ENCODE measurements at regions not wholly inside any gene's neighbourhood (a gene's known extent, or its start where the extent isn't known, plus 50 kb on each side); places are given as distances from the start of the nearest gene placed in this dataset.
"Not testable (repeated sequence)": the region's sequence is repeated elsewhere in the genome, so short reads cannot be mapped to it uniquely, and the experiment has no call there.

DNA sequence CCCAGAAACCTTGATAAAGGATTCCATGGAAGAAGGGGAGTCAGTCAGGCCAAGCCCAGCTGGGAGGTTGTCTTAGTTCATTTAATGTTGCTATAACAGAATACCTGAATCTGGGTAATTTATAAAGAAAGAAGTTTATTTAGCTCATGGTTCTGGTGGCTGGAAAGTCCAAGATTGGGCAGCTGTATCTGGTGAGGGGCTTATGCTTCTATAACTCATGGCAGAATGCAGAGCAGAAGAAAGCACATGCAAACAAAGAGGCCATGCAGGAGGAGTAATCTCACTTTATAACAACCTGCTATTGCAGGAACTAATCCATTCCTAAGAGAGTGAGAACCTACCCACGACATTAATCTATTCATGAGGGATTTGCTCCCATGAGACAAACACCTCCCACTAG lies 54.2 kb upstream of the ANKRD1 start:
- no peak for DNase-seq

DNA sequence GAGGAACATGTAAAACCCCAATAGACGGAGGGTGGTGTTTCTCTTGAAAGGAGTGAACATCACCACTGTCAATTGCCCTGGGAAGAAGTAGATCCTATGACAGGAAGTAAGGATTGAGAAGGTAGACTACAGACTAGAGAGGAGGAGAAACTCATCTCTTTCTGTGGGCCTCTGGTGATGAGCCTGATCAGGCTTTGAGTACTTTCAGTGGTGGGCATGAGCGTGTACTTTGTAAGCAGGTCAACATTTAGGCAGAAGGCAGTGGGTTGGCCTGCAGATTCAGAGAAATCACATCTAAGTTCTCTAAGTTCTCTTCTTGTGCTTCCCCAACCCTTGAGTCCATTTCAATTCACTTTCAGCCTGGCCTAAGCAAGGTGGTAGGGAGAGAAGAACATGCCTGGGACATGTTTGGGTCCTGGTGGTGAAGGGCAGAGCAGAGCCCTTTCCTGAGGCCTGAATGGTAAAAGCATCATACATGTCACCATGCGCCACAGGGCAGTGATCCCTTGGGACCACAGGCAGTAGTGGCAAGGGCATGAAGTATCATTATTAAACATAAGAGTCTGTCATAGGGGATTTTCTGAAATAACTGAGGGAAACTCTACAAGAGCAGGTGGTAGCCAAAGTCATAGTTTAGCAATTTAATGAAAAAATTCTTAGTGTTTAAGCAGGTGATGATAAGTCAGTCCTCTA lies 56.4 kb upstream of the ANKRD1 start:
- no peak for DNase-seq

DNA sequence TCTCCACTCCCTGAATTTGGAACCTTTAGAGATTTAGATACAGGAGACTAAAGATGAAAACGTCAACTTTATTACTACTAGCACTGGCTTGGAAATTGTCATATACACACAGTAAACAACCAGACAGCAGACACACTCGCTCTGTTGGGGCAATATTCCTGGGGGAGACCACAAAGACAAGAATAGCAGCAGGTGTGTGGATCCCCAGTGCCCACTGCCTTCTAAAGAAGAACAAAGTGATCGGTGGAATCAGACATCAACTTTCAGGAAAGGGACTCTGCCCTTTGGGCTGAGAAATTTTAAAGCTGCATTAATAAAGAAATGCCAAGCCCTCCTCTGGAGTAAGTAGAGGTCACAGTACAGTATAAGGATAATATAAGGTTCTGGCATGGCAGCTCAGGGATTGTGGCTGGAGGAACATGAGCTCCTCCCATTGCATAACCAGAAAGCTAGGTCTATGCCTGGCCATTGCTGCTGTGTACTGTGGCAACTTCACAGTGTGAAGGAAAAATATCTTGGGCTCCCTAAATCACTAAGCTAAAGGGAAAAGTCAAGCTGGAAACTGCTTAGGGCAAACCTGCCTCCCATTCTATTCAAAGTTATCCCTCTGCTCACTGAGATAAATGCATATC lies 57.1 kb upstream of the ANKRD1 start:
- no peak for DNase-seq

DNA sequence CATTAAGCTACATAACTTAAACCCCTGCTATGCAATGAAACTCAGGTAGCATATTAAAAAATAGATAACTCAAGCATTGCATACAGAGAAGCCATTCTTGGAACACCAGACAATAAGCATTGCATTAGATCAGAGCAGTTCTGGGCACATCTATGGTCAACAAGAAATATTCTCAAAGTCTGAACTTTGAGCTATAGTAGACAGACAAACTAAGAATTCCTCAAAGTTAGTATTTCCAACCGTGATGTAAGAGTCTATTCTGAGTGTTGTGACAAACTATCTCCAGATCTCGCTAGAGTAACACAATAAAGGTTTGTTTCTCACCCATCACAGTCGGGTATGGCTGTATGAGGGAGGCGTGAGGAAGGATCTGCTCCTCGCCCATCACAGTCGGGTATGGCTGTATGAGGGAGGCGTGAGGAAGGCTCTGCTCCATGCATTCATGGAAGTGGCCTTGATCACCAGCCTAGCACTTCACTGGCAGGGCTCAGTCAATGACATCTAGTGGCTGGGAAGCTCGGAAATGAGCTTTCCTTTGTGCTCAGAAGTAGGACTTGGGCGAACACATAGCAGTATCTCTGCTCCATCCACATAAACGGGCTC lies 61.6 kb upstream of the ANKRD1 start:
- no peak for DNase-seq

DNA sequence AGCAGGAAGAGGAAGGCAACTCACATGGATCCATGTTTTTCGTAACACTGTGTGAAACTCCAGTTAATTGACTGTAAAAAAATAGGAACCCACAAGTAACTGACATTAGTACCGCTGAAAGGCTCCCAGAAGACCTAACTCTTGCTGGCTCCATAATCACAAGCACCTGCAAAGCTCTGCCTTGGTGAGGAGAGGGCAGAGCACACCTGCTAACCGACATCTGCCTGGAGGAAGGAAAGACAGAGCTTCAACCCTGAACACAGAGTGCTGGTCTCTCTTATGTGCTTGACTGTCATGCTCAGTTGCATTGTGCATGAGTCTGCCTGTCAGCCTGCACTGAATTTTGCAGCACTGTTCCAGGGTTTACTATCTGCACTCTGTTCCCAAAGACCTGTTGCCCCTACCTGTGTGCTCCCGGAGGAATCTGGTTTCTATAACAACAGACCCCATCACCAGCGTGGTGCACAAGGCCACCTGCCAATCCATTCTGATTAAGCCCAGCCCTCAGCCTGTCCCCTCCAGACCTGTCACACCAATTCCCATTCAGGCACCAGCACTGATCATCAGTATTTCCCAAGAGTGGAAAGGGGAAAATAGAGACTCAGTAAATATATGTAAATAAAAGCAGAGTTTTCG lies 63.1 kb upstream of the ANKRD1 start:
- DNase-seq: no peak

DNA sequence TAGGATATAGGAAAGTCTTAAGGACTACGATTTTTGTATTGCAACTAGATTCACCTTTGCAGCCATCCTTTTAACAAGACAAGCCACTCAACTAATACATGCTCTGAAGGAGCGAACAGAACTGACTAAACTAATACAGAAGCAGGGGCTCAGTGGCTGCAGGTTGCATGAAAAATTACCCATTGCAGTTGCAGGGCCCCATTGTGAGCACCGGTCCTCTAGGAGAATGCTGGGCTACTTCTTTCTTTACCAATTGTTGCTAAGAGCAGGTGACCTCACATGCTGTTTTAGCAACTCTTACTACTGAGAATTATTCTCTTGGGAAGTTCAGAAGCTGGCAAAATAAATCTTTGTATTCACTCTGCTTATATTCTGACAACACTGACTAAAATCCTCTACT lies 64.0 kb upstream of the ANKRD1 start:
- DNase-seq: no peak

DNA sequence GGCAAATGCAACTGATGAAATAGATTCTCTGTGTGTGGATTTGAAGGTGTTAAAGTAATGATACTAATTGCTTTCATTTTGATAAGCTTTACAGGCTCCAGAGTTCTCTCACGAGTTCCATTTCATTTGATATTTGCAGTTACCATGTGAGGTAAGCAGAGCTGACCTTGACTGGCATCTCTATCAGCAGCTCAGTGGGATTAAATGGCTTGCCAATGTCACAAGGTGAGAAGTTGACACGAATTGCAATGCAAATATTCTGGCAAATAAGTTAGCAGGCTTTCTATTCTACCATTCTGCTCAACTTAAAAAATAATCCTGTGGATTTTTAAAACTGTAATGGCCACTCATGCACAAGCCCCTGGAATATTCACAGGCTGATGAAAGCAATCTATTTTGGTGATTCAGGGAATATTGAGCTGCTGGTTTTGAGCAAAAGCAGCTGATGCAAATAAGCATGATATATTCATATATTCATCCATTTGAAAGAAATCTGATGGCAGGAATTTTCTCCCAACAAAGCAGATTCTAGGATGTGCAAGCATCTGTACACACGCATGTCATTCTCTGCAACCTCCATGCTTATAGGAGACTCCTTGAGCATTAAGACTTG lies 64.5 kb upstream of the ANKRD1 start:
- no peak for DNase-seq

DNA sequence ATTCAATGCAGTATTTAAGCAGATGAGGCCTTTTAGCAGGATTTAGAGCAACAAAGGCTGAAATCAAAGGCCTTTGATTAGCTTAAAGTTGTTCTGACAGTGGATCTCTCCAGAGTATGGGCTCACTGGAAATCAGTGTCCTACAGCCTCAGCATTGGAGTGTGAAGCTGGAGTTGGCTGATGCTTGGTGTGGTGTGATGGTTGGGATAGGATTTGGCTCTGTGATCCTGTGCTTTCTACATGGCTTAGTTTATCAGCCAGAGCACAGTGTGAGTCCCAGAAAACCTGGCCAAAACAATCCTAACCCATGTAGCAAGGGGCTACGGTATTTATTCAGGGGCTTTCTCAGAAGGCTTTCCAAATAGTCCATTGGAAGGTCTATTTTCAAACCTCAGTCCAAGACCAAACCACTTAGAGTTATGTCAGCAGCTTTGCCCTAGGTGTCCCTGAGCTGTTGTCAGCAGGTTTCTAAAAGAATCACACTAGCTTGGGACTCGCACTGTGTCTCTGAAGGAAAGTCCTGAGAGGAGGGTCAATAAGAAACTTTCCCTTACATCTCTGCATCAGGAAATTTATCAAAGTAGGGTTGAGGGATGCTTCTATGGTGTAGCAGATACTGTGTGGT lies 65.4 kb upstream of the ANKRD1 start:
- DNase-seq: no peak

DNA sequence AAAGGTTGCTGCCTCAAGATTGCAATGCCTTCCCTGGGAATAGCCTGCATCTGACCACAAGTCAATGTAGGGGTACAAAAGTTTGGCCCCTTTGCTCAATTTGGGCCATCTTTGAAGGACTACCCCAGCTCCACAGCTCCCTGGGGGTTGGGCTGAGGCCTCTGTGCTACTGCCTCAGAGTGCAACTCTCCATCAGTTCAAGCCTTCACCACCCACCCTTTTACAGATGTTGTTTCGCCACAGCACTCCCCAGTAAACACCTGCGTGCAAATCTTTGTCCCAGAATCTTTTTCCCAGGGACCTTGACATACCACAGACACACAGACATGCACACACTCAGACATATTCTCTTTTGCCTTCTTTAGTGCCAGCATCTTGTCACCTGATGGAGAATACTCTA lies 66.0 kb upstream of the ANKRD1 start:
- no peak for DNase-seq

DNA sequence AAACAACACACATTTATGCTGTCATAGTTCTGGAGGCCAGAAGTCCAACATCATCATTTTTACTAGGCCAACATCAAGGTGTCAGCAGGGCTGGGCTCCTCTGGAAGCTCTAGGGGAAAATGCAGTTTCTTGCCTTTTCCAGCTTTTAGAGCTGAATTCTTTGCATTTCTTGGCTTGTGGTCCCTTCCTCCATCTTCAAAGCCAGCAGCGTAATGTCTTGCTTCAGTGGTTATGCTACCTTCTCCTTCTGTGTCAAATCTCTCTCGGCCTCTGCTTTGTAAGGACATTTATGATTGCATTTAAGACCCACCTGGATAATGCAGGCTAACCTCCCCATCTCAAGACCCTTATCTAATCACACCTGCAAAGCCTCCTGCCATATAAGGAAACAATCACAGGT lies 66.5 kb upstream of the ANKRD1 start:
- DNase-seq: no peak

DNA sequence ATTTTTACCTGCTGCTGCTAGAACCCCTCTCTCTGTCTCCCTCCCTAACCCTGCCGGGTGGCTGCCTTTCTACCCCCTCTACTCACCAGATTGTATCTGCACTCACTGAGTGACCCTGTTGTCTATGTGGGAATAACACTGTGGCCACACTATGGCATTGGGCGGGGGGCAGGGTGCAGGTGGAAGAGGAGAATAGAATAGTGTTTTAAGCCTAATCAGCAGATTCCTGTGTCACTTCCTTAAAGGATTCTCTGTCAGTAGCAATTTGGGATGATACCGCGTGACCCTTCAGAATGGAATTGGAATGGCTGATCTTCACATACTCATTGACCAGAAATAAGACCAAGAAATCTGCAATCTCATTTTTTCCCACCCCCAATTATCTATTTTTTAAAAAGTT lies 67.1 kb upstream of the ANKRD1 start:
- no peak for DNase-seq

DNA sequence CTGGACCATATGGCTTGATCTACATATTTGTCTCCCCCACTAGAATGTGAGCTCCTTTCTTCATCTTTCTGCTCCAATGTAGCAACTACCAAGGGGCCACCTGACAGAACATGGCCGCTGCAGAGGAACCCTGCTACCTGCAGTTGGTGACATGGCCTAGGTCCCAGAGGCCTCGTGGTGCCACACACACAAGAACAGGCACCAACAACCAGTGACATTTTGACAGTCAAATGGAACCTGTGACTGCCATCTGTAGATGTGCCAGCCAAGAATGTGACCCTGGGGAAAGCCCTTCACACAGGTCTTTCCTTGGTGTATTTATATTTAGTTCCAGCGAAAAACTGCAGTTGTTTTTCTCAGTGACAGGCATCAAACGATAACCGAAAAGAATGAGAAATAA lies 67.9 kb upstream of the ANKRD1 start:
- no peak for DNase-seq

DNA sequence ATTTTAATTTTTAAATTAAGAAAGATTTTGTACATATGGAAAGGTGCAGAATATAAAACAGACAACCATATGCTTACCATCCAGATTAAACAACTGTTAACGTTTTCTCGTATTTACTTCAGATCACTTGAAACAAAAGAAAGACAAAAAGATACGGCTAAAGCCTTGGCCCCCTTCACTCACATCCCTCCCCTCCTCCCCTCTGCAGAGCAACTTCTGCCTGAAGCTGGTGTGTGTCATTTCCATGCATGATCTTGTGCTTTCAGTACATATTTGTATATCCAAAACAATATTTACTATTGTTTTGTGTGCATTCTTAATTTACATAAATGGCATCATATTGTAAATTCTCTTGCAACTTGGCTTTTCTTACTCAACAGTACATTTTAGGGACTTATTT lies 68.5 kb upstream of the ANKRD1 start:
- no peak for DNase-seq

DNA sequence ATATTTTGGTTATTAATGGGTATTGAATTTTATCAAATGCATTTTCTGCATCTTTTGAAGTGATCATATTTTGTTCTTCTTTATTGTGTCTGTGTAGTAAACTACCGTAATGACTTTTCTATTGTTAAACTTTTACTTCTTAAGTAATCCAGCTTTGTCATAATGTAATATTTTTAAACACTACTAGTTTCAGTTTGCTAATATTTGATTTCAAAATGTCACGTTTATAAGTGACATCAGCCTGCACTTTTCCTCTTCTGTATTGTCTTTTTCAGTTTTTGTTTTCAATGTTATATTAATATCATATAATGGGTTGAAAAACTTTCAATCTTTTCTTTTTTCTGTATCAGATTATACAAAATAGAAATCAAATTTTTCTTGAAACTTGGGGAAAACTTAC lies 71.6 kb upstream of the ANKRD1 start:
- no peak for DNase-seq

DNA sequence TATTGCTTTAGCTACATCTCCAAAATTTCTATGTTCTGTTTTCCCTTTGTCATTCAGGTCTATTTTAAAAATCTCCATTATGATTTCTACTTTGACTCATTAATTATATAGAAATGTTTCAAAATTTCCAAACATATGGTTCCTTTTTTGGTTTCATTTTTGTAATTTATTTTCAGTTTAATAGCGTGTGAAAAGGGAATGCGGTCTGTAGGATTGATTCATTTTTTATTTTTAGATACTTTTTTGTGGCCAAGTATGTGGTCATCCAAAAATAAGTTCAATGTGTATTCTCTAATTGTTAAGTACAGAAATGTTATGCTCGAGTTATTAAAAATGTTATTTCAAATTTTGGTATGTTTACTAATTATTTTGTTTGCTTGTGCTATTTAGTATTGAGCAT lies 72.5 kb upstream of the ANKRD1 start:
- DNase-seq: no peak

DNA sequence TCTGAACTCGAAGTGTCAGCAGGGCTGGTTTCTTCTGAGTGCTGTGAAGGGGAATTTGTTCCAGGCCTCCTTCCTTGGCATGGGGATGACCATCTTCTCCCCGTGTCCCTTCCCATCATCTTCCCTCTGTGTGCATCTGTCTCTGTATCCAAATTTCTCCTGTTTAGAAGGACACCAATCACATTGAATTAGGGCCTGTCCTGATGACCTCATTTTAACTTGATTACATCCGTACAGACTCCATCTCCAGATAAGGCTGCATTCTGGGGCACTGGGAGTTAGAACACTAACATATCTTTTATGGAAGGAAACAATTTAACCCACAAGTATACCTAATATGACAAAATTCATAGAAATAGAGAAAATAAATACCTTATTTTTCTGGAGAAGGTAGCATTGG lies 76.8 kb upstream of the ANKRD1 start:
- DNase-seq: no peak

DNA sequence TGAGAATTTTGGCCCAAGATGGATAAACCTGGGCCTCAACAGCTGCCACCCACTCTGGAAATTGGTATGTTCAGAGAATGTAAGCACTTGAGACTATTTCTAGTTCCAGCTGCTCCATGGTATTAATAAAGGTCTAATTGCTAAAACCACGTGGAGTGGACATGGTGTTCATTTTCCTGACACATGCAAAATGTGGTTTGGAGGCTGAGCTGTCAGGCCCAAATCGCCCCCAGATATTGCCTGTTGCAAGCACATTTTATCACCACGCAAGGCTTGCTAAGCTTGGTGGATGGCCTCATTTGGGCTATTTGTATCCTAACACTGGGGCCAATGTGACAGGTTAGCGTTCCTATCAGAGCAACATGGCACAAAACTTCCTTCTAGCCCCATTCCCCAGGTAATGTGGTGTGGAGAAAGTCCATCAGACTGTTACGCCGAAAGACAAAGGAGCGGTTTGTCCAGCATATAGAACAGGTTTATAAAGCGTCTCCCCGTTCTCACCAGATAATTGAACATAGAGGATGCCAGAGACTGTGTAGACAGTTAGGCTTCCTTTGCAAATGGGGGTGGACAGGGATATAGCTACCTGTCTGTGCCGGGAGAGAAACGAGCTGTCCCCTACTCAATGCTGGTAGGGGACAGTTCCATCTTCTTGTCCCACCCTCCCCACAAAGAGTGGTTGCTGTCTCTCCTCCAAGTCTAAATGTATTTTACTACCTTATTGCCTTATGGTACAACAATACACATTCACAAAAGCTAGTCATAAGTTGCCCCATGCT lies 78.0 kb upstream of the ANKRD1 start:
- DNase-seq: no peak

DNA sequence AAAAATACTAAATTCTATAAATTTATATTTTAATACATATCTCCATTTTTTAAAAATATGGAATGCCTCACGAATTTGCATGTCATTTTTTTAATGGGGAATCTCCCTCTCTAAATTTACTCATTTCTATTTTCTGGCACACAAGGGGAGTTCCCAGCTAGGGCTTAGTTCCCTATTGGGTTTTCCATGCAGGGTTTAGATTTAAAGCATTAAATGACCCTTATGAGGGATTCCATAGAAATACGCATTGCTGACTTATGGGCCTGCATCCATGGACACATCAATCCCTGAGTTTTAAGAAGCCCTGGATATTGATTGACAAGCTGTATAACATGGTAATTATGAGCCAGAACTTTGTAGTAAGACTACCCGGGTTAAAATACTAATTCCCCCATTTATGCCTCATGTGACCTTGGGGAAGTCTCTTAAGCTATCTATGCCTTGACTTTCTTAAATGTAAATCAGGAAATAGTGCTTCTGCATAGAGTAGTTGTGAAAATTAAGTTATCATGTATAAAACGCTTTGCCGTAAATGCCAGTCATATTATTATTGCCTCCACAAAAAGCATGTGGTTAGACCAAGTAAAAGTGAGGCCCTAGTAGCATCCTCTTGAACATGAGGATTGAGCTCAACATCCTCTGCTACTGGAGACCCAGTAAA lies 78.8 kb upstream of the ANKRD1 start:
- no peak for DNase-seq

DNA sequence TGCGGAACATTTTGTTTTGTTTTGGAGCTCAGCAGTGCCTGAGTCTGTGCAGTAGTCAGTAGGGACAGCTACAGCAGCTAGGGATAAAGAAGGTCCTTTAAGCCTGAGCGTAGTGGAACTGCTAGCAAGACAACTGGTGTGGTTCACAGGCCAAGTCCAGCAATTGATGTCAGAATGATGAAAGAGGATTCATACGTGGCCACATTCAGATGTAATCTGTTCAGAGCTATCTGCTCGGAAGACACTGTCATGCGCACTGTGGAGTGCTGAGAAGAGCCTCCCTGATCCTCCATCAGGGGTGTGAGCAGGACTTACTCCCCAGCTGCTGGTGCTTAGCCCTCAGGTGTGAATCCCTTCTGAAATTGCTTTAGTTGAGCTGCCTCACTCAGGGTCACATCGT lies 79.6 kb upstream of the ANKRD1 start:
- DNase-seq: no peak

DNA sequence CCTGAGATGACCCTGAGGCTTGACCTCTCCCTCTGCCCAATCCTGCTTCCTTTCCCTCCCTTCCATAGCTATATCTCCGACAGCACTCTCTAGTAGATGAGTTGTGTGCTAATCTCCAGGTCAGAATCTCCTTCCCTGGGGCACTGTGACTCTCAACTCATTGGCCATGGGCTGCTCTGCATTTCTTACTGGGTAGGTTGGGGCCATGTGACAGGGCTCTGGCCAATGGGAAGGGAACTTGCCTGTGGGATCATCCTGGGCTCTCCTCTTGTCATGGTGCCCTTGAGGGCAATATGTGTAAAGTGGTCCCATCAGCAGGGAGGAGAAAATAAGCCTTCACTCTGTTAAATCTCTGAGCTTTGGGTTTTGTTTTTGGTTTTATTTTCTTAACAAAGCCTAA lies 80.1 kb upstream of the ANKRD1 start:
- DNase-seq: no peak

DNA sequence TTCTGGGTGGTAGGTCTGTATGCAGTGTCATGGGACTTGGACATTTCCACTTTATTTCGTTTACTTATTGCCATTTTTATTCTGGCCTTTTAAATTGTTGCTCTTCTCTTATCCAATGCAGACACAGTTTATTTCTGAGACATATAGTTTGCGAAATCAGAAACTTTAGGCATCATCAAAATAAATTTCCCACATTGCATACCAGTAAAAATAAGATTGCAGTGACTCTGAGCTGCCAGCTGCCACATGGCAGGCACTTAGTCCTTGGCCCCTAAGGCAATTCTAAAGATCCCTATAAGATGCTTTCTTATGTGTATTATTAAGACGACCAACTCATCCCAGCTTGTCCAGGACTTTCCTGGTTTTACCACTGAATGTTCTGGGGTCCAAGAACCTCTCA lies 81.8 kb upstream of the ANKRD1 start:
- no peak for DNase-seq

DNA sequence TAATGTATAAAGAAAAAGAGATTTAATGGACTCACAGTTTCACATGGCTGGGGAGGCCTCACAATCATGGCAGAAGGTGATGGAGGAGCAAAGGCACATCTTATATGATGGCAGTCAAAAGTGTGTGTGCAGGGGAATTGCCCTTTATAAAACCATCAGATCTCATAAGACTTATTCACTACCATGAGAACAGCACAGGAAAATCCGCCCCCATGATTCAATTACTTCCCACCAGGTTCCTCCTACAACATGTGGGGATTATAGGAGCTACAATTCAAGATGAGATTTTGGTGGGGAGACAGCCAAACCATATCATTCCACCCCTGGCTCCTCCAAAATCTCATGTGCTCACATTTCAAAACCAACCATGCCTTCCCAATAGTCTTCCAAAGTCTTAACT lies 82.5 kb upstream of the ANKRD1 start:
- not testable (repeated sequence) for DNase-seq

All from cerebellar nuclear complex (tissue), 1 donor.